ENCODE measurements at regions not wholly inside any gene's neighbourhood (a gene's known extent, or its start where the extent isn't known, plus 50 kb on each side); places are given as distances from the start of the nearest gene placed in this dataset.

- H3K9me3 Mint-ChIP-seq (ENCODE audit: unreplicated experiment): no peaks in the 10 kb centered on the region
- no peaks in the 10 kb centered on the region for H3K4me1 Mint-ChIP-seq (ENCODE audit: insufficient read depth, unreplicated experiment)
- intact Hi-C loops (cut with micrococcal nuclease): no loop called here
- no peaks in the 10 kb centered on the region for H3K27me3 Mint-ChIP-seq (ENCODE audit: insufficient read depth, unreplicated experiment)
- H3K27ac Mint-ChIP-seq (ENCODE audit: low read depth, unreplicated experiment): no peak overlapping the region
- no peak for DNase-seq (ENCODE audit: unreplicated experiment)
- no peaks in the 10 kb centered on the region for H3K36me3 Mint-ChIP-seq (ENCODE audit: insufficient read depth, unreplicated experiment)
- no TSS peak for BruUV-seq (replicated peaks)
- POLR2A ChIA-PET: no interaction called here
- CTCF ChIA-PET: no interaction called here
- TF ChIP-seq CTCF (IDR thresholded peaks at IDR 0.05; ENCODE audit: unreplicated experiment): no peak
- H3K4me3 Mint-ChIP-seq (ENCODE audit: unreplicated experiment): no peak overlapping the region
These were observed 70.3 kb downstream of the MBD3L1 start for GRCh38 chr19:8902520-8902919.

- no TSS peak for BruUV-seq (replicated peaks)
- POLR2A ChIA-PET: no interaction called here
- DNase-seq (ENCODE audit: unreplicated experiment): no peak
- Mint-ChIP-seq H3K36me3 (ENCODE audit: insufficient read depth, unreplicated experiment) (no peaks in the 10 kb centered on the region), H3K9me3 (ENCODE audit: unreplicated experiment) (no peaks in the 10 kb centered on the region), H3K4me3 (ENCODE audit: unreplicated experiment) (no peak overlapping the region), H3K4me1 (ENCODE audit: insufficient read depth, unreplicated experiment) (no peaks in the 10 kb centered on the region), H3K27ac (ENCODE audit: low read depth, unreplicated experiment) (no peak overlapping the region), H3K27me3 (ENCODE audit: insufficient read depth, unreplicated experiment) (no peaks in the 10 kb centered on the region)
- no peak for TF ChIP-seq CTCF (IDR thresholded peaks at IDR 0.05; ENCODE audit: unreplicated experiment)
- CTCF ChIA-PET: interaction anchor here (0.7 kb wide), 1 partner anchor 326 kb away, joined by 3 read pairs; no protein-coding TSS in a partner anchor
- intact Hi-C loops (cut with micrococcal nuclease): no loop called here
These were observed 72.4 kb downstream of the MBD3L1 start for GRCh38 chr19:8904597-8904996.

- Mint-ChIP-seq H3K4me1 (ENCODE audit: insufficient read depth, unreplicated experiment) (no peaks in the 10 kb centered on the region), H3K27me3 (ENCODE audit: insufficient read depth, unreplicated experiment) (no peaks in the 10 kb centered on the region), H3K4me3 (ENCODE audit: unreplicated experiment) (no peak overlapping the region), H3K27ac (ENCODE audit: low read depth, unreplicated experiment) (no peak overlapping the region), H3K9me3 (ENCODE audit: unreplicated experiment) (no peaks in the 10 kb centered on the region), H3K36me3 (ENCODE audit: insufficient read depth, unreplicated experiment) (no peaks in the 10 kb centered on the region)
- intact Hi-C loops (cut with micrococcal nuclease): no loop called here
- DNase-seq (ENCODE audit: unreplicated experiment): no peak
- no peak for TF ChIP-seq CTCF (IDR thresholded peaks at IDR 0.05; ENCODE audit: unreplicated experiment)
- ChIA-PET CTCF (no interaction called here), POLR2A (no interaction called here)
- BruUV-seq (replicated peaks): no TSS peak
These were observed 73.2 kb downstream of the MBD3L1 start for GRCh38 chr19:8905342-8905741.

- H3K4me1 Mint-ChIP-seq (ENCODE audit: insufficient read depth, unreplicated experiment): no peaks in the 10 kb centered on the region
- intact Hi-C loops (cut with micrococcal nuclease): no loop called here
- no peak for TF ChIP-seq CTCF (IDR thresholded peaks at IDR 0.05; ENCODE audit: unreplicated experiment)
- H3K27ac Mint-ChIP-seq (ENCODE audit: low read depth, unreplicated experiment): no peak overlapping the region
- H3K27me3 Mint-ChIP-seq (ENCODE audit: insufficient read depth, unreplicated experiment): no peaks in the 10 kb centered on the region
- no TSS peak for BruUV-seq (replicated peaks)
- H3K4me3 Mint-ChIP-seq (ENCODE audit: unreplicated experiment): no peak overlapping the region
- H3K36me3 Mint-ChIP-seq (ENCODE audit: insufficient read depth, unreplicated experiment): no peaks in the 10 kb centered on the region
- CTCF ChIA-PET: no interaction called here
- no peak for DNase-seq (ENCODE audit: unreplicated experiment)
- H3K9me3 Mint-ChIP-seq (ENCODE audit: unreplicated experiment): no peaks in the 10 kb centered on the region
- POLR2A ChIA-PET: no interaction called here
These were observed 75.9 kb downstream of the MBD3L1 start for GRCh38 chr19:8908066-8908465.

All from MCF 10A (cell line).